SK-N-SH (cell line): ENCODE measurements at regions not wholly inside any gene's neighbourhood (a gene's known extent, or its start where the extent isn't known, plus 50 kb on each side); places are given as distances from the start of the nearest gene placed in this dataset.

Experiments used
- CTCF ChIA-PET: fragments of 300-600, 350-600 bp; formaldehyde crosslinking; extraction: SDS; loops from one replicate; lab custom pipeline; 2021; lab: Yijun Ruan, JAX
- POLR2A ChIA-PET: fragments of 350-600 bp; sonication (Branson Sonifier 250); formaldehyde crosslinking; extraction: SDS; loops from one replicate; lab custom pipeline; 2020; ENCODE audit warnings: antibody characterized with exemption, inconsistent platforms; lab: Yijun Ruan, JAX
- DNase-seq: peaks from one replicate; pipeline ENCODE4 v3.0.0; 2012
- H2AFZ ChIP-seq: fragments of 200-600 bp; sonication (generic); 2 replicates; pipeline ENCODE4 v1.8.1; 2016; ENCODE audit warnings: antibody characterized with exemption, mild to moderate bottlenecking, low read depth
- H3F3A ChIP-seq: fragments of 200-600 bp; sonication (generic); replicated peaks from 2 replicates; pipeline ENCODE3; 2016; ENCODE audit warnings: antibody characterized with exemption, mild to moderate bottlenecking; ENCODE audit not compliant: insufficient read depth
- H3K27ac ChIP-seq, 2 experiments: fragments of 200-500 bp in 1 of 2; fragments of 200-600 bp in 1 of 2; sonication (Bioruptor generic) in 1 of 2; sonication (generic), shearing (Covaris generic) in 1 of 2; 2 replicates each; pipeline versions ENCODE4 v1.5.1 to v1.6.1; 2014 to 2016; ENCODE audit warnings: low read depth in 2 of 2, inconsistent platforms in 1 of 2, low read length in 1 of 2, mild to moderate bottlenecking in 1 of 2, mixed read lengths in 1 of 2
- H3K27me3 ChIP-seq: fragments of 200-600 bp; sonication (generic), shearing (Covaris generic); 2 replicates; pipeline ENCODE4 v1.6.1; 2016; ENCODE audit warnings: mixed run types; ENCODE audit not compliant: insufficient read depth
- H3K36me3 ChIP-seq, 2 experiments: fragments of 200-500 bp in 1 of 2; fragments of 200-600 bp in 1 of 2; sonication (Bioruptor generic) in 1 of 2; sonication (generic) in 1 of 2; replicated peaks in 1 of 2; 2 replicates each; pipeline versions ENCODE3 to v1.5.1; 2014 to 2016; ENCODE audit warnings: low read length in 1 of 2, mild to moderate bottlenecking in 1 of 2; ENCODE audit not compliant: insufficient read depth in 2 of 2, control insufficient read depth in 1 of 2
- H3K4me1 ChIP-seq, 2 experiments: fragments of 200-500 bp in 1 of 2; fragments of 200-600 bp in 1 of 2; sonication (Bioruptor generic) in 1 of 2; sonication (generic), shearing (Covaris generic) in 1 of 2; 2 replicates each; pipeline versions ENCODE4 v1.5.1 to v1.6.1; 2014 to 2016; ENCODE audit warnings: low read depth in 1 of 2, low read length in 1 of 2, mixed run types in 1 of 2; ENCODE audit not compliant: insufficient read depth in 2 of 2, control insufficient read depth in 1 of 2
- H3K4me2 ChIP-seq: fragments of 200-600 bp; sonication (generic), shearing (Covaris generic); 2 replicates; pipeline ENCODE4 v1.6.1; 2017; ENCODE audit warnings: mixed run types
- H3K4me3 ChIP-seq, 2 experiments: fragments of 200-500 bp in 1 of 2; fragments of 200-600 bp in 1 of 2; sonication (Bioruptor generic) in 1 of 2; sonication (generic), shearing (Covaris generic) in 1 of 2; 2 replicates each; pipeline versions ENCODE4 v1.5.1 to v1.8.1; 2014 to 2016; ENCODE audit warnings: low read depth in 2 of 2, inconsistent platforms in 1 of 2, low read length in 1 of 2, mild to moderate bottlenecking in 1 of 2, mixed read lengths in 1 of 2, moderate library complexity in 1 of 2
- H3K79me2 ChIP-seq: fragments of 200-600 bp; sonication (generic); 2 replicates; pipeline ENCODE4 v1.8.1; 2017; ENCODE audit warnings: mild to moderate bottlenecking; ENCODE audit not compliant: insufficient read depth
- H3K9ac ChIP-seq: fragments of 200-600 bp; sonication (generic); 2 replicates; pipeline ENCODE4 v1.6.1; 2017; ENCODE audit warnings: mixed run types
- H3K9me2 ChIP-seq: fragments of 200-600 bp; sonication (generic); 2 replicates; pipeline ENCODE4 v1.6.1; 2017; ENCODE audit warnings: mixed run types
- H3K9me3 ChIP-seq: fragments of 200-600 bp; sonication (generic); 2 replicates; pipeline ENCODE4 v1.6.1; 2017; ENCODE audit warnings: mixed run types, mild to moderate bottlenecking, moderate library complexity
- H4K20me1 ChIP-seq: fragments of 200-600 bp; sonication (generic); 2 replicates; pipeline ENCODE4 v1.6.1; 2017; ENCODE audit warnings: mild to moderate bottlenecking, mixed run types; ENCODE audit not compliant: insufficient read depth
- EP300 ChIP-seq, 2 experiments: IDR thresholded peaks; 2 replicates each; pipeline versions ENCODE4 v1.4.0 to v1.6.1; 2012; ENCODE audit warnings: borderline replicate concordance in 1 of 2, low read depth in 1 of 2, low read length in 1 of 2
- EZH2phosphoT487 ChIP-seq: fragments of 200-600 bp; sonication (generic); IDR thresholded peaks from 2 replicates; pipeline ENCODE4 v1.6.1; 2017; ENCODE audit warnings: low read depth, mixed run types, mild to moderate bottlenecking, antibody characterized with exemption, moderate library complexity, borderline replicate concordance
- FOSL2 ChIP-seq: IDR thresholded peaks from 2 replicates; pipeline ENCODE4 v1.4.0; 2012; ENCODE audit warnings: low read depth, mild to moderate bottlenecking, moderate library complexity, borderline replicate concordance
- FOXJ3 ChIP-seq: sonication (generic); formaldehyde crosslinking; IDR thresholded peaks from 2 replicates; pipeline ENCODE4 v1.5.1; 2020; ENCODE audit warnings: mild to moderate bottlenecking, missing genetic modification reagents
- GABPA ChIP-seq: IDR thresholded peaks from 2 replicates; pipeline ENCODE4 v1.4.0; 2012; ENCODE audit warnings: low read depth, mild to moderate bottlenecking
- GATA2 ChIP-seq: sonication (generic); formaldehyde crosslinking; IDR thresholded peaks from 2 replicates; pipeline ENCODE4 v1.5.0; 2020; ENCODE audit warnings: mild to moderate bottlenecking, missing genetic modification reagents
- MXI1 ChIP-seq: IDR thresholded peaks from 2 replicates; pipeline ENCODE4 v1.6.1; 2012; ENCODE audit warnings: mild to moderate bottlenecking, low read depth, low read length, improper control_type of control experiment
- RXRA ChIP-seq: IDR thresholded peaks from 2 replicates; pipeline ENCODE4 v1.4.0; 2012; ENCODE audit warnings: low read depth, mild to moderate bottlenecking, borderline replicate concordance
- SIN3A ChIP-seq: IDR thresholded peaks from 2 replicates; pipeline ENCODE4 v1.6.1; 2012; ENCODE audit warnings: low read depth, mild to moderate bottlenecking, low read length, moderate library complexity, borderline replicate concordance
- USF2 ChIP-seq: fragments of 150-350 bp; IDR thresholded peaks from 2 replicates; pipeline ENCODE4 v1.6.1; 2017; ENCODE audit warnings: antibody characterized with exemption, low read length, low read depth, borderline replicate concordance
- YY1 ChIP-seq: IDR thresholded peaks from 2 replicates; pipeline ENCODE4 v1.4.0; 2012; ENCODE audit warnings: low read depth, mild to moderate bottlenecking
- ZBTB33 ChIP-seq: IDR thresholded peaks from 2 replicates; pipeline ENCODE4 v1.4.0; 2012; ENCODE audit warnings: low read depth, borderline replicate concordance
- WGBS: methylation state at CpG from one replicate; pipeline ENCODE4 v1.1.6; 2017; ENCODE audit warnings: low lambda C conversion rate; 5-methylcytosine and 5-hydroxymethylcytosine counted together

- POLR2A ChIA-PET, result no interaction called here
- Histone ChIP-seq H3F3A (no peaks in the 10 kb centered on the region), H4K20me1 (no peaks in the 10 kb centered on the region), H3K36me3 (no peaks in the 10 kb centered on the region), H3K27me3 (no peaks in the 10 kb centered on the region), H3K27ac (no peak overlapping the region), H3K79me2 (no peaks in the 10 kb centered on the region), H3K4me3 (no peak overlapping the region), H3K9me3 (no peaks in the 10 kb centered on the region), H3K4me2 (no peak overlapping the region), H2AFZ (no peak overlapping the region), H3K4me1 (no peaks in the 10 kb centered on the region), H3K9ac (no peak overlapping the region), H3K9me2 (no peaks in the 10 kb centered on the region)
- DNase-seq, result no peak
- TF ChIP-seq GATA2 (CRISPR knock-in tag) (no peak), SIN3A (no peak), MXI1 (no peak), GABPA (no peak), USF2 (no peak), ZBTB33 (no peak), FOXJ3 (no peak), EP300 (IDR thresholded peaks at IDR 0.05; ENCODE audit: borderline replicate concordance in 1 of 2, low read depth in 1 of 2, low read length in 1 of 2) (no peak), YY1 (no peak), RXRA (no peak)
- CTCF ChIA-PET, result no interaction called here
Observed at GRCh38 chr5:23840083-23840482, 332.7 kb downstream of the PRDM9 start.

- no peak for DNase-seq
- no peaks in the 10 kb centered on the region for H4K20me1 ChIP-seq
- H3F3A ChIP-seq, result no peaks in the 10 kb centered on the region
- no peaks in the 10 kb centered on the region for H3K9me3 ChIP-seq
- H3K4me1 ChIP-seq, result no peaks in the 10 kb centered on the region
- no peaks in the 10 kb centered on the region; the same call in 1 of the 2 replicates for H3K27me3 ChIP-seq
- TF ChIP-seq FOSL2 (no peak), EZH2phosphoT487 (no peak)
- H2AFZ ChIP-seq, result no peak overlapping the region
- WGBS, result 4% methylated on average over 5 of the region's 5 CpGs
- H3K27ac ChIP-seq, result no peak overlapping the region
- no peaks in the 10 kb centered on the region for H3K79me2 ChIP-seq
- H3K4me2 ChIP-seq, result no peak overlapping the region
- POLR2A ChIA-PET, result no interaction called here
- no peaks in the 10 kb centered on the region for H3K9me2 ChIP-seq
- no peak overlapping the region for H3K4me3 ChIP-seq
- no peaks in the 10 kb centered on the region for H3K36me3 ChIP-seq
- CTCF ChIA-PET, result interaction anchor here (1.7 kb wide), 1 partner anchor 52 kb away, joined by 5 read pairs; no protein-coding TSS in a partner anchor
- H3K9ac ChIP-seq, result no peak overlapping the region
Observed at GRCh38 chr5:23864786-23865185, 357.4 kb downstream of the PRDM9 start.
